ENCODE measurements at regions not wholly inside any gene's neighbourhood (a gene's known extent, or its start where the extent isn't known, plus 50 kb on each side); places are given as distances from the start of the nearest gene placed in this dataset.
"Not testable (repeated sequence)": the region's sequence is repeated elsewhere in the genome, so short reads cannot be mapped to it uniquely, and the experiment has no call there.

- DNase-seq, result no peak
Observed at GRCh38 chr3:72087420-72087819, 302.5 kb upstream of the PROK2 start.

GRCh38 chr3:72086743-72087087 is 301.8 kb upstream of the PROK2 start:
- no peak for DNase-seq

- no peak for DNase-seq
Observed at GRCh38 chr3:72086042-72086742, 301.2 kb upstream of the PROK2 start.

- DNase-seq, result no peak
Observed at GRCh38 chr3:72085036-72085435, 300.1 kb upstream of the PROK2 start.

- no peak for DNase-seq
Observed at GRCh38 chr3:72082776-72083462, 298.0 kb upstream of the PROK2 start.

GRCh38 chr3:72082186-72082715 is 297.3 kb upstream of the PROK2 start:
- DNase-seq, result no peak

GRCh38 chr3:72081471-72082185 is 296.7 kb upstream of the PROK2 start:
- DNase-seq, result no peak

- no peak for DNase-seq
Observed at GRCh38 chr3:72080800-72081199, 295.9 kb upstream of the PROK2 start.

GRCh38 chr3:72080095-72080494 is 295.1 kb upstream of the PROK2 start:
- DNase-seq, result no peak

- no peak for DNase-seq
Observed at GRCh38 chr3:72079369-72079872, 294.5 kb upstream of the PROK2 start.

GRCh38 chr3:72078676-72079368 is 293.9 kb upstream of the PROK2 start:
- no peak for DNase-seq

- no peak for DNase-seq
Observed at GRCh38 chr3:72077473-72078259, 292.7 kb upstream of the PROK2 start.

- DNase-seq, result not testable (repeated sequence)
Observed at GRCh38 chr3:72075848-72076247, 290.9 kb upstream of the PROK2 start.

- DNase-seq, result no peak
Observed at GRCh38 chr3:72071624-72072023, 286.7 kb upstream of the PROK2 start.

GRCh38 chr3:72070005-72070404 is 285.1 kb upstream of the PROK2 start:
- DNase-seq, result no peak

GRCh38 chr3:72069543-72069942 is 284.6 kb upstream of the PROK2 start:
- DNase-seq, result no peak

- DNase-seq, result no peak
Observed at GRCh38 chr3:72068621-72069020, 283.7 kb upstream of the PROK2 start.

GRCh38 chr3:72067721-72068120 is 282.8 kb upstream of the PROK2 start:
- DNase-seq, result no peak

- DNase-seq, result no peak
Observed at GRCh38 chr3:72065872-72066641, 281.1 kb upstream of the PROK2 start.

GRCh38 chr3:72065236-72065635 is 280.3 kb upstream of the PROK2 start:
- DNase-seq, result no peak

GRCh38 chr3:72064727-72065126 is 279.8 kb upstream of the PROK2 start:
- not testable (repeated sequence) for DNase-seq
